GM18519 (cell line): ENCODE measurements at regions not wholly inside any gene's neighbourhood (a gene's known extent, or its start where the extent isn't known, plus 50 kb on each side); places are given as distances from the start of the nearest gene placed in this dataset.
"Not testable (repeated sequence)": the region's sequence is repeated elsewhere in the genome, so short reads cannot be mapped to it uniquely, and the experiment has no call there.

ENCODE experiments used
- ATAC-seq: cut with Tn5 transposase; IDR thresholded peaks from one replicate; pipeline ENCODE4 v1.9.1; 2021; ENCODE audit warnings: mild to moderate bottlenecking, moderate library complexity; ENCODE audit not compliant: unreplicated experiment, low FRiP score

DNA sequence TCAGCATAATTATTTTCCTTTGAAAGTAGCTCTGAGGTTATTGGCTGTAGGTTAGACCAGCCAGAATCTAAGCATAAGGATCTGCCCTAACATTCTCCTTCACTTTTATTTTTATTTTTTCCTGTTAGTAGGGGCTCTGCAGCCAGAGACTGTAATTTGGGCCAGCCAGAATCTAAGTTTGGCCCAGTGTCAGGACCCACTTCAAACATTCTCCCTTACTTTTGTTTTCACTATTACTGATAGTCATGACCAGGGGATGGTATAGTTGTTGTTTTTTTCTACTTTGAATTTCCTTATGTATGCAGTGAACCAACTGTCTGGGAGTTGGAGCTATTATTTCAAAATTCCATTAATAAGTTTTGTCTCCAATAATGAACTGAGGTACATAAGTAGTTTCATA, 121.0 kb upstream of the MBNL1 start:
- no peak for ATAC-seq

GRCh38 chr3:152148579-152148978, 120.2 kb upstream of the MBNL1 start:
- ATAC-seq = no peak

DNA sequence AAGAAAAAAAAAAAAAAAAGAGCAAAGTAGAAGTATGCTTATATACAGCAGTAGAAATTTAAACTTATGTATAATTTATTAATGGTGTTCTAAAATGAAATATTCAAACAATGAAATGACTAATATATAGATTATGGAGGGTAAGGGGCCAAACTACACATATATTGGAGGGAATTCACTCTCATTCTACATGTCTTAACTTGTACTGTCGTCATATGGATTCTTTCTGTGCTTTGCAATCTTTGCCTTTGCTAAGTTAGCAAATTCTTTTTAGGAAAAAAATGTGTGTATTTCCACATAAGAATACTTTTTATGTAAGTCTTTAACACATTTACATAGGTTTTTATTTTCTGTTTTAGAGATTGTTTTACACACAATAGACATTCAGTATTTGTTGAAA, 118.9 kb upstream of the MBNL1 start:
- ATAC-seq = no peak

GRCh38 chr3:152151216-152151876, 117.4 kb upstream of the MBNL1 start:
- ATAC-seq = no peak

- ATAC-seq = not testable (repeated sequence)
Measured at GRCh38 chr3:152151877-152152765, 116.6 kb upstream of the MBNL1 start.

DNA sequence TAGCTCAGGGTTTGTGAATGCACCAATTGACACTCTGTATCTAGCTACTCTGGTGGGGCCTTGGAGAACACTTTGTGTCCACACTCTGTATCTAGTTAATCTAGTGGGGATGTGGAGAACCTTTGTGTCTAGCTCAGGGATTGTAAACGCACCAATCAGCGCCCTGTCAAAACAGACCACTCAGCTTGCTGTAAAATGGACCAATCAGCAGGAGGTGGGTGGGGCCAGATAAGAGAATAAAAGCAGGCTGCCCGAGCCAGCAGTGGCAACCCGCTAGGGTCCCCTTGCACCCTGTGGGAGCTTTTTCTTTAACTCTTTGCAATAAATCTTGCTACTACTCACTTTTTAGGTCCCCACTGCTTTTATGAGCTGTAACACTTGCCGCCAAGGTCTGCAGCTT, 115.6 kb upstream of the MBNL1 start:
- ATAC-seq = not testable (repeated sequence)

DNA sequence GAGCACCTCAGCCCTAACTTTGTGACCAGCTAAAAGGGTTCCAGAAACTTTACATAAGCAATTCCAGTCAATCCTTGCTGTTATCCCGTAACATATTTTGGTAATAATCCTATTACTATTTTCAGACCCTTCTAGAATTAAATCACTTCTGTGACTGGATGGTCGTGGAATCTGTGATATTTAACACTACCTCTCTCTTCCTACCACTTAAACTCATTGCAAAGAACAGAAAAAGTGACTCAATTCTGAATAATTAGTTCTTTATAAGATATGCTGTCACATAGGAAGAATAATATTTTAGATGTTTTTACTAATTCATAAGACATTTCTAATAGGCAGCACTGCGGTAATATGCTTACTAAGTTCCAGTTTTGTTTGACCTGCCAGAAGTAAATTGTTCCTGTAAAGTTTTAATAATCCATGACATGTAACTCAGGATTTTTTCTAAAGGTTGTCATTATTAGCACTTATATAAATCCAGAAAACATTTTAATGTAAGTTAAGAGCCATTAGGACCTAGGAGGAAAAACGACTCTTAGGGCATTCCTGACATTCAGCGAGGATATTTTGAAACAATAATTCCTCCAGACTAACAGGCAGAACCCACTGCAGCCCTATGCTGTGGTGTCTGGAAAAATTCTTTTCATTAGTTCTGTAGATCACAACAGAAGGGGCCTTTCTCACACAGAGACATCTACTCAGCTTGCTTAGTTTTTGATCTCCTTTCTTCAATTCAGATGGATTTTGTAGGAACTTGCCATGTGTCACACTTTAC, 113.3 kb upstream of the MBNL1 start:
- ATAC-seq = no peak

- ATAC-seq = peak; percentile 71
Measured at GRCh38 chr3:152156880-152157279, 111.8 kb upstream of the MBNL1 start.

DNA sequence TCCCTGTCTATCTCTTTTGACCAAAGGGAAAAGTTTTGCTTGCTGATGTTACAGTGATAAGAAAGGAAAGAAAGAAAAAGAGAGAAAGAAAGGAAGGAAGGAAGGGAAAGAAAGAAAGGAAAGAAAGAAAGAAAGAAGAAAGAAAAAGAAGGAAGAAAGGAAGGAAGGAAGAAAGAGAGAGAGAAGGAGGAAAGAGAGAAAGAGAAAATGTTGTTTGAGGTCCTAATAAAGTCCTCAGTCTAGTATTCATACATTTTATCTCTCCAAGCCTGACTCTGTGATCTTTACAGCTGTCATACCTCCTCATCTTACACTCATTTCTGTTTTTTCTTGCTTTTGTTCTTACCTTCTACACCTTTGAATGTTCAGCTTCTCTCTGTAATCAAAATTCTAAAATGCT, 111.4 kb upstream of the MBNL1 start:
- ATAC-seq = no peak

GRCh38 chr3:152159328-152159727, 109.4 kb upstream of the MBNL1 start:
- ATAC-seq = no peak

GRCh38 chr3:152160350-152161011, 108.2 kb upstream of the MBNL1 start:
- no peak for ATAC-seq

DNA sequence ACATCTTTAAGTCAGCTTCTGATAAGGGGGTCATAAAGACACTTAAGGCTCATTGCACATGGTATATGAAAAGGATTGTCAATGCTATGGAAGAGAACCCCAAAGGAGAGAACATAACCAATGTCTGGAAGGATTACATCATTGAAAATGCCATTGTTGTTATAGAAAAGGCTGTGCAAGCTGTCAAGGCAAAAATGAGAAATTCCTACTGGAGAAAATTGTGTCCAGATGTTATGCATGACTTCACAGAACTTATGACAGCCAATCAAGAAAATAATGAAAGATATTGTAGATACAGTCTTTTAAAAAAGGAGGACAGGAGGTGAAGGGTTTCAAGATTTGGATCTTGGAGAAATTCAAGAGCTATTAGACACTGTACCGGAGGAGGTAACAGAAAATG, 96.3 kb upstream of the MBNL1 start:
- no peak for ATAC-seq

DNA sequence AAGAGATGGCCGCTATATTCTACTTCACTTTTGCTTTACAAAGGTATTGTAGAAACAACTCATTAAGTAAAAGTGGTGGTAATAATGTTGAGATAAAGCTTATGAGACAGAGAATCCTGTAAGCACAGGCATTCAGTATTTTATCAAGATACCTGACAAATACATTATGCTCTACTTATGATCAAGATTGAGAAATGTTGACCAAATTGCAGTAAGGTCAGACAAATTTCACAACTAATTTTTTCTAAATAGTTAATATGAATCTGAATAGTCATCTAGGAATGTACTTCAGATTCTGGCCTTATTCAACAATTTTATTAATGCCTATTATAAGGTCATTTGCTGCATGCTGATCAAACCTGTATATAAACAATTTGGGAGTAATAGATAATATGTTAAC, 95.1 kb upstream of the MBNL1 start:
- ATAC-seq = no peak

GRCh38 chr3:152174876-152175527, 93.7 kb upstream of the MBNL1 start:
- no peak for ATAC-seq

- ATAC-seq = no peak
Measured at GRCh38 chr3:152175528-152175889, 93.2 kb upstream of the MBNL1 start.

- ATAC-seq = no peak
Measured at GRCh38 chr3:152176241-152176640, 92.5 kb upstream of the MBNL1 start.

DNA sequence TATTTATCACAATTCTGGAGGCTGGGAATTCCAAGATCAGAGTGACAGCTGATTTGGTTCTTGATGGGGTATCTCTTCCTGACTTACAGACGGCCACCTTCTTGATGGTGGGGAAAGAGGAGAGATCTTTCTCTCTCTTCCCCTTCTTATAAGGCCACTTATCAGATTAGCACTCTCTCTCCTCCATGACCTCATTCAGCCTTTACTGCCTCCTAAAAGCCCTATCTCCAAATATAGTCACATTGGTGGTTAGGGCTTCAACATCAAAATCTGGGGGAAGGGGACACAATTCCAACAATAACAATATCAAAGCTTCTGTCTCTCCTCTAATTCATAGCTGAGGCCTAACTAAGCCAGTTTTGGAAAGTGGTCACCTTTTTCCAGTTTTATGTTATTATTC, 91.7 kb upstream of the MBNL1 start:
- ATAC-seq = no peak

DNA sequence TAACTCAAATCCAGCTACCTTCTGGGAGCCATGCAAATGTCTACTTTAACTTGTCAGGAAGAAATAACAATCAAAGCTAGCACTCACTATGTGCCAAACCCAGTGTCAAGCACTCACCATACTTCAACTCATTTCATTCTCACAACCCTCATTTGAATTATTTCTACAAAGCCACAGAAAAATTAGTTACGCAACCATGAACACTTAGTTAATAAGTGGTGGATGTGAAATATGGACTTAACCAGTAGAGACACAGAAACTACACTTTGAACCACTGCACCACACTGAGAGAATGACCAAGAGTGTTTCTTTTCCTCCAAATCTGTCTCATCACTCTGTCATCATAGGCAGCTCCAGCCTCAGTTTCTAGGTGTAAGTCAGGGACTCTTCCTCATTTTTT, 91.0 kb upstream of the MBNL1 start:
- ATAC-seq = no peak

- ATAC-seq = peak; percentile 46
Measured at GRCh38 chr3:152183473-152183872, 85.3 kb upstream of the MBNL1 start.

GRCh38 chr3:152184971-152185686, 83.6 kb upstream of the MBNL1 start:
- no peak for ATAC-seq
